ENCODE measurements at regions not wholly inside any gene's neighbourhood (a gene's known extent, or its start where the extent isn't known, plus 50 kb on each side); places are given as distances from the start of the nearest gene placed in this dataset.

- TF ChIP-seq CTCF (IDR thresholded peaks at IDR 0.05; ENCODE audit: low read depth, low read length), result no peak
- H3K4me3 ChIP-seq (ENCODE audit: low read depth, low read length), result no peak overlapping the region
- DNase-seq (ENCODE audit: low read depth), result peak; percentile 24
These were observed 57.2 kb upstream of the BEGAIN start for GRCh38 chr14:100644383-100644782.

GRCh38 chr14:100644784-100645183 lies 57.6 kb upstream of the BEGAIN start:
- DNase-seq (ENCODE audit: low read depth), result peak; percentile 37
- no peak overlapping the region for H3K4me3 ChIP-seq (ENCODE audit: low read depth, low read length)
- TF ChIP-seq MYC (IDR thresholded peaks at IDR 0.05; ENCODE audit: low read depth, low read length) (no peak), CTCF (IDR thresholded peaks at IDR 0.05; ENCODE audit: low read depth, low read length) (no peak), POLR2A (IDR thresholded peaks at IDR 0.05; ENCODE audit: extremely low read depth, insufficient read length) (no peak)
- TF ChIP-seq, protein P1, sequence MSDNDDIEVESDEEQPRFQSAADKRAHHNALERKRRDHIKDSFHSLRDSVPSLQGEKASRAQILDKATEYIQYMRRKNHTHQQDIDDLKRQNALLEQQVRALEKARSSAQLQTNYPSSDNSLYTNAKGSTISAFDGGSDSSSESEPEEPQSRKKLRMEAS (IDR thresholded peaks at IDR 0.05; ENCODE audit: low read depth, low read length), result no peak

- DNase-seq (ENCODE audit: low read depth), result peak; percentile 92
- no peak; the same call in 1 of the 2 replicates for TF ChIP-seq MYC (IDR thresholded peaks at IDR 0.05; ENCODE audit: low read depth, low read length)
- TF ChIP-seq CTCF (IDR thresholded peaks at IDR 0.05; ENCODE audit: low read depth, low read length), result peak; percentile 76
- TF ChIP-seq, protein P1 (IDR thresholded peaks at IDR 0.05; ENCODE audit: low read depth, low read length), result peak; percentile 46; the same call in 1 of the 2 replicates
- TF ChIP-seq POLR2A (IDR thresholded peaks at IDR 0.05; ENCODE audit: extremely low read depth, insufficient read length), result no peak
- peak overlapping the region; percentile 19 for H3K4me3 ChIP-seq (ENCODE audit: low read depth, low read length)
These were observed 58.2 kb upstream of the BEGAIN start for GRCh38 chr14:100645196-100645981.

DNA sequence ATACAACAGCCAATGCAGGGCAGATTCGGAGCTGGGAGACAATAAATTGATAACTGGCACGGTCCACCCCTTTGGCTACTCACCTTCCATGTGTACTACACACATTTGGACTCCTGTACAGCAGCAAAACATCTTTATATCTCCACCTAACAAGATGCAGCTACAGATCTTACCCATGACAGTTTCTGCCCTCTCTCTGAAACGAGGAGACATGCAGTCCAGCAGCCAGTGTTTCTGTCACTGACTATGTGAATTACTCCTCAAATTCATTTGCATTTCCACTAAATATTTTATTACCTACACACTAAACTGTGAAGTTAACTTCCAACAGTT lies 58.7 kb upstream of the BEGAIN start:
- DNase-seq (ENCODE audit: low read depth), result no peak
- no peak overlapping the region for H3K4me3 ChIP-seq (ENCODE audit: low read depth, low read length)
- TF ChIP-seq, protein P1 (IDR thresholded peaks at IDR 0.05; ENCODE audit: low read depth, low read length), result no peak
- TF ChIP-seq POLR2A (IDR thresholded peaks at IDR 0.05; ENCODE audit: extremely low read depth, insufficient read length), result no peak
- no peak for TF ChIP-seq CTCF (IDR thresholded peaks at IDR 0.05; ENCODE audit: low read depth, low read length)
- TF ChIP-seq MYC (IDR thresholded peaks at IDR 0.05; ENCODE audit: low read depth, low read length), result no peak

- H3K4me3 ChIP-seq (ENCODE audit: low read depth, low read length), result no peak overlapping the region
- no peak for TF ChIP-seq CTCF (IDR thresholded peaks at IDR 0.05; ENCODE audit: low read depth, low read length)
- no peak for TF ChIP-seq POLR2A (IDR thresholded peaks at IDR 0.05; ENCODE audit: extremely low read depth, insufficient read length)
- TF ChIP-seq, protein P1 (IDR thresholded peaks at IDR 0.05; ENCODE audit: low read depth, low read length), result no peak
- no peak for TF ChIP-seq MYC (IDR thresholded peaks at IDR 0.05; ENCODE audit: low read depth, low read length)
These were observed 61.4 kb upstream of the BEGAIN start for GRCh38 chr14:100648474-100649172.

More at GRCh38 chr14:100648474-100649172, 61.4 kb upstream of the BEGAIN start:
- DNase-seq (ENCODE audit: low read depth), result no peak

Measured in NB4 (cell line).